ENCODE measurements at regions not wholly inside any gene's neighbourhood (a gene's known extent, or its start where the extent isn't known, plus 50 kb on each side); places are given as distances from the start of the nearest gene placed in this dataset.

- Histone ChIP-seq H3K9me3 (ENCODE audit: insufficient read depth, low read depth) (no peaks in the 10 kb centered on the region), H3K27ac (no peak overlapping the region), H3K4me1 (replicated peaks; ENCODE audit: insufficient read depth) (no peaks in the 10 kb centered on the region), H3K4me2 (no peak overlapping the region), H3K4me3 (no peak overlapping the region), H3F3A (ENCODE audit: insufficient read depth, low read depth) (no peaks in the 10 kb centered on the region), H4K20me1 (ENCODE audit: insufficient read depth) (no peaks in the 10 kb centered on the region), H3K36me3 (ENCODE audit: low read depth) (no peaks in the 10 kb centered on the region), H3K27me3 (ENCODE audit: insufficient read depth, low read depth) (no peaks in the 10 kb centered on the region), H2AFZ (no peak overlapping the region), H3K9me2 (ENCODE audit: insufficient read depth) (no peaks in the 10 kb centered on the region), H3K79me2 (ENCODE audit: low read depth) (no peaks in the 10 kb centered on the region)
- intact Hi-C loops (cut with micrococcal nuclease; ENCODE audit: unreplicated experiment): no loop called here
- no TSS peak for BruUV-seq (replicated peaks)
- ChIA-PET CTCF (no interaction called here), POLR2A (ENCODE audit: unreplicated experiment) (no interaction called here)
- TF ChIP-seq CTCF (conservative IDR thresholded peaks at IDR 0.05): no peak
- TF ChIP-seq EZH2 (IDR thresholded peaks at IDR 0.05; ENCODE audit: low read depth): no peak
- DNase-seq: no peak
These were observed 946.3 kb upstream of the MIR17HG start for GRCh38 chr13:90401150-90401549.

- no peaks in the 10 kb centered on the region for H3K9me3 ChIP-seq (ENCODE audit: insufficient read depth, low read depth)
- H3K79me2 ChIP-seq (ENCODE audit: low read depth): no peaks in the 10 kb centered on the region
- H4K20me1 ChIP-seq (ENCODE audit: insufficient read depth): no peaks in the 10 kb centered on the region
- H3K9me2 ChIP-seq (ENCODE audit: insufficient read depth): no peaks in the 10 kb centered on the region
- H3K27ac ChIP-seq: no peak overlapping the region
- BruUV-seq (replicated peaks): no TSS peak
- DNase-seq: no peak
- no peak overlapping the region for H3K4me3 ChIP-seq
- H3K4me2 ChIP-seq: no peak overlapping the region
- no peaks in the 10 kb centered on the region for H3K36me3 ChIP-seq (ENCODE audit: low read depth)
- H3F3A ChIP-seq (ENCODE audit: insufficient read depth, low read depth): no peaks in the 10 kb centered on the region
- H3K27me3 ChIP-seq (ENCODE audit: insufficient read depth, low read depth): no peaks in the 10 kb centered on the region
- ChIA-PET POLR2A (ENCODE audit: unreplicated experiment) (no interaction called here), CTCF (no interaction called here)
- H3K4me1 ChIP-seq (replicated peaks; ENCODE audit: insufficient read depth): no peaks in the 10 kb centered on the region
- no peak overlapping the region for H2AFZ ChIP-seq
- intact Hi-C loops (cut with micrococcal nuclease; ENCODE audit: unreplicated experiment): no loop called here
- TF ChIP-seq CTCF (conservative IDR thresholded peaks at IDR 0.05): no peak
- no peak for TF ChIP-seq EZH2 (IDR thresholded peaks at IDR 0.05; ENCODE audit: low read depth)
These were observed 945.4 kb upstream of the MIR17HG start for GRCh38 chr13:90402102-90402501.

- H3K9me2 ChIP-seq (ENCODE audit: insufficient read depth): no peaks in the 10 kb centered on the region
- H3F3A ChIP-seq (ENCODE audit: insufficient read depth, low read depth): no peaks in the 10 kb centered on the region
- H4K20me1 ChIP-seq (ENCODE audit: insufficient read depth): no peaks in the 10 kb centered on the region
- no peak overlapping the region for H3K4me2 ChIP-seq
- H3K4me1 ChIP-seq (replicated peaks; ENCODE audit: insufficient read depth): no peaks in the 10 kb centered on the region
- intact Hi-C loops (cut with micrococcal nuclease; ENCODE audit: unreplicated experiment): no loop called here
- H3K36me3 ChIP-seq (ENCODE audit: low read depth): no peaks in the 10 kb centered on the region
- ChIA-PET CTCF (no interaction called here), POLR2A (ENCODE audit: unreplicated experiment) (no interaction called here)
- H3K4me3 ChIP-seq: no peak overlapping the region
- no peak overlapping the region for H2AFZ ChIP-seq
- H3K9me3 ChIP-seq (ENCODE audit: insufficient read depth, low read depth): no peaks in the 10 kb centered on the region
- BruUV-seq (replicated peaks): no TSS peak
- no peaks in the 10 kb centered on the region for H3K79me2 ChIP-seq (ENCODE audit: low read depth)
- no peak for TF ChIP-seq CTCF (conservative IDR thresholded peaks at IDR 0.05)
- no peak for TF ChIP-seq EZH2 (IDR thresholded peaks at IDR 0.05; ENCODE audit: low read depth)
- no peak overlapping the region for H3K27ac ChIP-seq
- DNase-seq: no peak
- no peaks in the 10 kb centered on the region for H3K27me3 ChIP-seq (ENCODE audit: insufficient read depth, low read depth)
These were observed 944.9 kb upstream of the MIR17HG start for GRCh38 chr13:90402613-90403012.
